Mammary epithelial cell (primary cell): ENCODE measurements at regions not wholly inside any gene's neighbourhood (a gene's known extent, or its start where the extent isn't known, plus 50 kb on each side); places are given as distances from the start of the nearest gene placed in this dataset.

Source experiments
- EZH2 ChIP-seq: IDR thresholded peaks from 2 replicates; pipeline ENCODE4 v1.6.1; 2012; ENCODE audit warnings: low read length, inconsistent platforms, borderline replicate concordance
- TF ChIP-seq, protein P1 (sequence below), 2 donors: IDR thresholded peaks in 1 of 2; conservative IDR thresholded peaks in 1 of 2; 2 replicates each; pipeline ENCODE4 v1.5.1; 2011 to 2012; ENCODE audit warnings: inconsistent platforms in 2 of 2, low read length in 2 of 2, mild to moderate bottlenecking in 2 of 2, control low read depth in 1 of 2, low read depth in 1 of 2; ENCODE audit not compliant: insufficient read depth in 1 of 2; ENCODE audit errors: extremely low read depth in 1 of 2

- TF ChIP-seq, protein P1, sequence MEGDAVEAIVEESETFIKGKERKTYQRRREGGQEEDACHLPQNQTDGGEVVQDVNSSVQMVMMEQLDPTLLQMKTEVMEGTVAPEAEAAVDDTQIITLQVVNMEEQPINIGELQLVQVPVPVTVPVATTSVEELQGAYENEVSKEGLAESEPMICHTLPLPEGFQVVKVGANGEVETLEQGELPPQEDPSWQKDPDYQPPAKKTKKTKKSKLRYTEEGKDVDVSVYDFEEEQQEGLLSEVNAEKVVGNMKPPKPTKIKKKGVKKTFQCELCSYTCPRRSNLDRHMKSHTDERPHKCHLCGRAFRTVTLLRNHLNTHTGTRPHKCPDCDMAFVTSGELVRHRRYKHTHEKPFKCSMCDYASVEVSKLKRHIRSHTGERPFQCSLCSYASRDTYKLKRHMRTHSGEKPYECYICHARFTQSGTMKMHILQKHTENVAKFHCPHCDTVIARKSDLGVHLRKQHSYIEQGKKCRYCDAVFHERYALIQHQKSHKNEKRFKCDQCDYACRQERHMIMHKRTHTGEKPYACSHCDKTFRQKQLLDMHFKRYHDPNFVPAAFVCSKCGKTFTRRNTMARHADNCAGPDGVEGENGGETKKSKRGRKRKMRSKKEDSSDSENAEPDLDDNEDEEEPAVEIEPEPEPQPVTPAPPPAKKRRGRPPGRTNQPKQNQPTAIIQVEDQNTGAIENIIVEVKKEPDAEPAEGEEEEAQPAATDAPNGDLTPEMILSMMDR (conservative IDR thresholded peaks at IDR 0.05 in 1 of 2, IDR thresholded peaks at IDR 0.05 in 1 of 2; ENCODE audit: extremely low read depth in 1 of 2, insufficient read depth in 1 of 2, low read depth in 1 of 2, low read length in 2 of 2): no peak
- no peak for TF ChIP-seq EZH2
Observed at GRCh38 chr13:34881494-34881893, 60.6 kb upstream of the NBEA start.
